ENCODE measurements at regions not wholly inside any gene's neighbourhood (a gene's known extent, or its start where the extent isn't known, plus 50 kb on each side); places are given as distances from the start of the nearest gene placed in this dataset.

DNA sequence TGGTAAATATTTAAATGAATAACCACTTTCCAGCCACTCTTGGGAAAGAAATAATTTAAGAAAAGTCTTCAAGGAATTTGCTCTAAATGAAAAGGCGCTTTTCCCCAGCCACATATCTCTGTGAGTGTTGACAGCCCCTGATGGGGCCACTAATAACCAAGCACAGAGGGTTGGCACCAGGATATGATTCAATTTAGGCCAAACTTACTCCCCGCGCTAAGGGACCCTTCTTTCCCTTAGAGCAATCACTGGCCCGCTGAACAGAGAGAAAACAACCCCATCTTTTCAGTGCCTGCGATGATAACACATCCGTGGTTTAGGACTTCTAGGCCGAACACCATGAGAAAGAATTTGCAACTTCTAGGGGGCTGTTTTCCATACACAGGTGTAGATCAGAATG lies 310.8 kb downstream of the EIPR1 start:
- peaks cover 0 to 7% (median 0%) of the 10 kb centered on the region in 4 experiments for H3K27me3 ChIP-seq (replicated peaks in 1 of 4; ENCODE audit: control extremely low read depth in 1 of 4, control insufficient read depth in 3 of 4, insufficient read depth in 4 of 4, low read length in 3 of 4)
- WGBS (ENCODE audit: insufficient coverage), result 100% methylated on average over 4 of the region's 7 CpGs
- no peaks in the 10 kb centered on the region for H3K36me3 ChIP-seq (replicated peaks in 1 of 2; ENCODE audit: control extremely low read depth in 1 of 2, control insufficient read depth in 1 of 2, extremely low read depth in 1 of 2, insufficient read depth in 2 of 2, low read length in 1 of 2)
- H3K79me2 ChIP-seq (ENCODE audit: control insufficient read depth, insufficient read depth, low read length), result no peaks in the 10 kb centered on the region
- H3K9ac ChIP-seq (ENCODE audit: low read length), result no peak overlapping the region
- Mint-ChIP-seq H3K27ac (no peak overlapping the region), H3K27me3 (peaks cover 8% of the 10 kb centered on the region), H3K9me3 (ENCODE audit: insufficient read depth) (no peaks in the 10 kb centered on the region), H3K4me3 (no peak overlapping the region), H3K4me1 (no peaks in the 10 kb centered on the region)
- CTCF ChIA-PET, result no interaction called here
- no peak overlapping the region for H3K4me3 ChIP-seq (ENCODE audit: control extremely low read depth in 1 of 5, extremely low read depth in 1 of 5, insufficient read depth in 1 of 5, low read depth in 2 of 5, low read length in 4 of 5)
- no peak for DNase-seq
- H4K20me1 ChIP-seq (ENCODE audit: control insufficient read depth, insufficient read depth, low read length, poor library complexity, severe bottlenecking), result no peaks in the 10 kb centered on the region
- TF ChIP-seq, protein P1, sequence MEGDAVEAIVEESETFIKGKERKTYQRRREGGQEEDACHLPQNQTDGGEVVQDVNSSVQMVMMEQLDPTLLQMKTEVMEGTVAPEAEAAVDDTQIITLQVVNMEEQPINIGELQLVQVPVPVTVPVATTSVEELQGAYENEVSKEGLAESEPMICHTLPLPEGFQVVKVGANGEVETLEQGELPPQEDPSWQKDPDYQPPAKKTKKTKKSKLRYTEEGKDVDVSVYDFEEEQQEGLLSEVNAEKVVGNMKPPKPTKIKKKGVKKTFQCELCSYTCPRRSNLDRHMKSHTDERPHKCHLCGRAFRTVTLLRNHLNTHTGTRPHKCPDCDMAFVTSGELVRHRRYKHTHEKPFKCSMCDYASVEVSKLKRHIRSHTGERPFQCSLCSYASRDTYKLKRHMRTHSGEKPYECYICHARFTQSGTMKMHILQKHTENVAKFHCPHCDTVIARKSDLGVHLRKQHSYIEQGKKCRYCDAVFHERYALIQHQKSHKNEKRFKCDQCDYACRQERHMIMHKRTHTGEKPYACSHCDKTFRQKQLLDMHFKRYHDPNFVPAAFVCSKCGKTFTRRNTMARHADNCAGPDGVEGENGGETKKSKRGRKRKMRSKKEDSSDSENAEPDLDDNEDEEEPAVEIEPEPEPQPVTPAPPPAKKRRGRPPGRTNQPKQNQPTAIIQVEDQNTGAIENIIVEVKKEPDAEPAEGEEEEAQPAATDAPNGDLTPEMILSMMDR (IDR thresholded peaks at IDR 0.05), result no peak
- no peak for TF ChIP-seq EZH2 (IDR thresholded peaks at IDR 0.05; ENCODE audit: borderline replicate concordance, insufficient read depth, low read depth, low read length, poor library complexity, severe bottlenecking)
- POLR2A ChIA-PET, result no interaction called here
- H3K27ac ChIP-seq (ENCODE audit: low read length in 2 of 2), result no peak overlapping the region
- intact Hi-C loops (cut with micrococcal nuclease), result no loop called here
- no peak for ATAC-seq (ENCODE audit: low read depth)
- no peak overlapping the region for H3K4me2 ChIP-seq (replicated peaks; ENCODE audit: low read depth, low read length, poor library complexity, severe bottlenecking)
- H3K4me1 ChIP-seq (ENCODE audit: control insufficient read depth in 2 of 2, insufficient read depth in 2 of 2, low read length in 2 of 2), result peaks cover 0 to 4% of the 10 kb centered on the region in 2 donors
- H2AFZ ChIP-seq (ENCODE audit: insufficient read depth, low read depth, low read length, poor library complexity, severe bottlenecking), result no peak overlapping the region
- peaks cover 0 to 9% (median 0%) of the 10 kb centered on the region in 3 donors for H3K9me3 ChIP-seq (ENCODE audit: control extremely low read depth in 1 of 3, control insufficient read depth in 2 of 3, insufficient read depth in 1 of 3, low read length in 2 of 3)

DNA sequence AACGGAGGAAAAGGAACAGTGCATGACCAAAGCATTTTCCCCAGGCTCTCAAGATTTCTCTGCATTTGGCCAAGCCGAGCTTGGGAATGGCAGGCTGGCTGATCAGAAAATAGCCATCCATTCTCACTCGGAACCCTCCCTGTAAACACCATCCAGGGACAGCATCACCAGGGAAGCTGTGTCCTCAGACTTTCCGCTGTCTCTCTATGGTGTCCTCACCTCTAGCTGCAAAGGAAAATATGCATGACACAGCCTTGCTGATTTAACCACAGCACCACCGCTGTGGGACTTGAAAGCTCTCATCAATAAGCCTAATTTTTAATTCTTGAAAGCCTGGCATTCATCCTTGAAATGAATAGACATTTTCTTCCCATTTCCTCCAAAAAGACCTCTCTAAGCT lies 311.7 kb downstream of the EIPR1 start:
- H3K4me3 Mint-ChIP-seq, result no peak overlapping the region
- H4K20me1 ChIP-seq (ENCODE audit: control insufficient read depth, insufficient read depth, low read length, poor library complexity, severe bottlenecking), result no peaks in the 10 kb centered on the region
- no peak for DNase-seq
- no peak for ATAC-seq (ENCODE audit: low read depth)
- H3K4me1 Mint-ChIP-seq, result no peaks in the 10 kb centered on the region
- no peaks in the 10 kb centered on the region for H3K36me3 ChIP-seq (replicated peaks in 1 of 2; ENCODE audit: control extremely low read depth in 1 of 2, control insufficient read depth in 1 of 2, extremely low read depth in 1 of 2, insufficient read depth in 2 of 2, low read length in 1 of 2)
- H3K9ac ChIP-seq (ENCODE audit: low read length), result no peak overlapping the region
- ChIA-PET POLR2A (no interaction called here), CTCF (no interaction called here)
- WGBS (ENCODE audit: insufficient coverage), result 77% methylated on average over 5 of the region's 5 CpGs
- H3K27me3 ChIP-seq (replicated peaks in 1 of 4; ENCODE audit: control extremely low read depth in 1 of 4, control insufficient read depth in 3 of 4, insufficient read depth in 4 of 4, low read length in 3 of 4), result peaks cover 0 to 7% (median 0%) of the 10 kb centered on the region in 4 experiments
- no peak overlapping the region for H3K4me3 ChIP-seq (ENCODE audit: control extremely low read depth in 1 of 5, extremely low read depth in 1 of 5, insufficient read depth in 1 of 5, low read depth in 2 of 5, low read length in 4 of 5)
- no peak overlapping the region for H3K27ac Mint-ChIP-seq
- no peak overlapping the region for H3K27ac ChIP-seq (ENCODE audit: low read length in 2 of 2)
- H2AFZ ChIP-seq (ENCODE audit: insufficient read depth, low read depth, low read length, poor library complexity, severe bottlenecking), result no peak overlapping the region
- H3K4me1 ChIP-seq (ENCODE audit: control insufficient read depth in 2 of 2, insufficient read depth in 2 of 2, low read length in 2 of 2), result no peaks in the 10 kb centered on the region
- no peak overlapping the region for H3K4me2 ChIP-seq (replicated peaks; ENCODE audit: low read depth, low read length, poor library complexity, severe bottlenecking)
- intact Hi-C loops (cut with micrococcal nuclease), result no loop called here
- peaks cover 0 to 9% (median 0%) of the 10 kb centered on the region in 3 donors for H3K9me3 ChIP-seq (ENCODE audit: control extremely low read depth in 1 of 3, control insufficient read depth in 2 of 3, insufficient read depth in 1 of 3, low read length in 2 of 3)
- peaks cover 8% of the 10 kb centered on the region for H3K27me3 Mint-ChIP-seq
- H3K79me2 ChIP-seq (ENCODE audit: control insufficient read depth, insufficient read depth, low read length), result no peaks in the 10 kb centered on the region
- no peaks in the 10 kb centered on the region for H3K9me3 Mint-ChIP-seq (ENCODE audit: insufficient read depth)
- TF ChIP-seq, protein P1 (IDR thresholded peaks at IDR 0.05), result no peak
- TF ChIP-seq EZH2 (IDR thresholded peaks at IDR 0.05; ENCODE audit: borderline replicate concordance, insufficient read depth, low read depth, low read length, poor library complexity, severe bottlenecking), result no peak
